GM12872 (cell line): ENCODE measurements at regions not wholly inside any gene's neighbourhood (a gene's known extent, or its start where the extent isn't known, plus 50 kb on each side); places are given as distances from the start of the nearest gene placed in this dataset.

Experiments
- TF ChIP-seq, protein P1 (sequence below): IDR thresholded peaks from 3 replicates; pipeline ENCODE4 v1.5.1; 2011; ENCODE audit warnings: low read depth, mild to moderate bottlenecking, low read length, moderate library complexity; ENCODE audit not compliant: insufficient read depth

DNA sequence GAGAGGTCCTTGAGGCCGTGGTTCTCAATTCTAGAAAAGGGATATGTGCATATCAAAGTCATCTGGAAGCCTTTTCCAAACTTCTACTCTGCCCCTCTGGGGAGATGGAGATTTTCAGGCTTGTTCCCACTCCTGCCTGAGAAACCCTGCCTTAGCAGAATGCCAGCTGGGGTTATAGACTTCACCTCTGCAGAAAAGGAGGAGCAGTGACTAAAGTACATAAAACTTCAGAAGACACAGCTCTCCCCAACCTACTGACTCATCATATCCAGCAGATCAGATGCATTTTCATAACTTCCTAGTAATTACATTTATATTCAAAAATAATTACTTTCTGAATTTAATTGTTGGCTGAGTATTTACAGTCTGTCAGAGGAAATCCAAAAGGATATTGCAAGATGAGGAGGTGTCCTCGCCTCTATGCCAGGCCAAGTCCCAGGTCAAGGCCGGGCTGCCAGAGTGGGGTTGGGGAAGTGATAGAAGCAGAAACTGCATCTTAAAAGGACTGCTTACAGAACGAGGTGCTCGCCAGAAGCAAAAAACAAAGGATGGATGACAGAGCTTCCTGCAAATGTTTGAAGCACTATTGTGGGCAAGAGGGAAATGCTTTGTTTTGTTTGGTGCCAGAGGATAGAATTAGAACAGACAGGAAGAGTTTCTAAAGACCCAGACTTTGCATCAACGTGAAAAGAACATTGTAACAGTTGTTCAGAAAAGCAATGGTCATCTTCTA, 75.6 kb upstream of the APCDD1 start:
- TF ChIP-seq, protein P1, sequence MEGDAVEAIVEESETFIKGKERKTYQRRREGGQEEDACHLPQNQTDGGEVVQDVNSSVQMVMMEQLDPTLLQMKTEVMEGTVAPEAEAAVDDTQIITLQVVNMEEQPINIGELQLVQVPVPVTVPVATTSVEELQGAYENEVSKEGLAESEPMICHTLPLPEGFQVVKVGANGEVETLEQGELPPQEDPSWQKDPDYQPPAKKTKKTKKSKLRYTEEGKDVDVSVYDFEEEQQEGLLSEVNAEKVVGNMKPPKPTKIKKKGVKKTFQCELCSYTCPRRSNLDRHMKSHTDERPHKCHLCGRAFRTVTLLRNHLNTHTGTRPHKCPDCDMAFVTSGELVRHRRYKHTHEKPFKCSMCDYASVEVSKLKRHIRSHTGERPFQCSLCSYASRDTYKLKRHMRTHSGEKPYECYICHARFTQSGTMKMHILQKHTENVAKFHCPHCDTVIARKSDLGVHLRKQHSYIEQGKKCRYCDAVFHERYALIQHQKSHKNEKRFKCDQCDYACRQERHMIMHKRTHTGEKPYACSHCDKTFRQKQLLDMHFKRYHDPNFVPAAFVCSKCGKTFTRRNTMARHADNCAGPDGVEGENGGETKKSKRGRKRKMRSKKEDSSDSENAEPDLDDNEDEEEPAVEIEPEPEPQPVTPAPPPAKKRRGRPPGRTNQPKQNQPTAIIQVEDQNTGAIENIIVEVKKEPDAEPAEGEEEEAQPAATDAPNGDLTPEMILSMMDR = no peak

DNA sequence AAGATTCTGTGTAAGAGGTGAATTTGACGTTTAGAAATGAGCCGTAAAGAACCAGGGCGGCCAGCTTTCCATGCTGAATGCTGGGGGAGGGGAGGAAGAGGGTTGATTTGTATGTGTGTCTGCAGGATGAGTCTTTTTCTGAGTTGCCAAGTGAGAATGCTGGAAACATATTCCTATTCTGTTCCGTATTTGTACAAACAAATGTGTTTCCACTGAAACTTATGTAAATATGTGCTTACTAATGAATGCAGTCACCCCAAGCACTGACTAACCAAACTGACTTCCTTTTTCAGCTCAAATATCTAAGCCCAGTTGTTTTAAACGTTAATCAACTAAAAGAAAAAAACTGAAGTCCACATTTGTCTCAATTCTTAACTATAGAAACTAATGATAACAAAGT, 74.9 kb upstream of the APCDD1 start:
- TF ChIP-seq, protein P1 = no peak

DNA sequence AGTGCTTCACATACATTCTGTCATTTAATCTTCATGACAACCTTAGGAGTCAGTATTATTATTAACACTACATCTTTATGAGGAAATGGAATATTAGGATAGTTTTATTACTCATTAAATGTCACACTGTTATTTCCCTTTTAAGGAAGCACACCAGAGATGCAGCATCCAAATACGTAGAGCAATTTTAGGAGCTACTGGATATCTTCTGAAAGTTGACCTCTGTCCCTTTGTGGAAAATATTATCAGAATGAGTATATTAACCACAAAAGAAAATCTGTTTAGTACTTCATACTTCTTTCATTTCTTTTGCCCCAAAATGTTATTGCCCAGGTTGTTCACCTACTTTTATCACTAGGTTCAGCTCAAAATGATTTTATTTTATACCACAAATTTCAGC, 72.9 kb upstream of the APCDD1 start:
- TF ChIP-seq, protein P1 = no peak

DNA sequence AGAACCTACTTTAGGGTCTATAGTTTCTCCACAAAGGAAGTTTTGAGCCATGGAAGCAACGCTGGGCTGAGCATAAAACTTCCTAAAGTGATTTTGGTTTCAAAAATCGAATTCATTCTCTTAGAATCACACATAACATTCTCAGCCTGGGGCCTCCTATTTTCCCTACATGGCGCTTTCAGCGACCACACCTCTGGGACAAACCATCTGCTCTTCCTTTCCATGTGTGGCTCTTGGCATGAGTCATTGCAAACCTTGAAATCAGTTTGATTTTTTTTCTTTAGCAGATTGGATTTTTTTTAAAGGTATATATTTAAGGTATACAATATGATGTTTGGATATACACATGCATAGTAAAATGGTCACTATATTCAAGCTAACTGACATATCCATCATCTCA, 72.5 kb upstream of the APCDD1 start:
- TF ChIP-seq, protein P1 = no peak

DNA sequence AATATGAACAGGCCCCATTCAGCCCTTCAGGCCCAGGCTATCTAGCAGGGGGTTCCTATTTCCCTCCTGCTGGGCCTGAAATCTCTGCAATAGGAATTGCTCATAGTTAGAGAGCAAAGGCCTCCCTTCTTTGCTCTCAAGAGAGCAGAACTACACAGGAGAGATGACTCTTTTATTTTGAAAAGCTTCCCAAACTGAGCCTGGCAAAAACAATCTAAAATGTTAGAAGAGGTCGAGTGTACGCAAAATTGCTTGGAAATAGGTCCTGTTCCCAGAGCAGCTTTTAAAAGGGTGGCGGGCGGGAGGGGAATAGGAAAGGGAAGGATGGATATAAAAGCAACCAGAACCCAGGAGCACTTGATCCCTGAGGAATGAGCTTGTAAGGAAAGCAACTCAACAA, 68.4 kb upstream of the APCDD1 start:
- TF ChIP-seq, protein P1 = no peak

DNA sequence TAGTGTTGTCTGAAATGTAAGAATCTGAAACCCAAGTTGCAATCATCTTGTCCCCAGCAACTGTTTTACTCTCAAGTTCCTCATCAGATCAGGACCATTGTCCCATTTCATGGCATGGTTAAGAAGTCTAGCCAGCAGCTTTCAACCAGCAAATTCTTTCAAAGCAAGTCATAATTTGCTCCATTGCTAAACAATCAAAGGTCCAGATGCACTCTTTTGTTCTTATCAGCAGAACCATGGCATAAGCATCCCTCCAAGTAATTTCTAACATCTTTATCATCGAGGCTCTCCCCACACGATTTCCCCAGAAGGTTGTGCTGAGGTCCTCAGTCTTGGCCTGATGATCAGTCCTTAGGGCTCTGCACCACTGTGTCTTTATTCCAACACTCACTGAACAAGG, 67.5 kb upstream of the APCDD1 start:
- TF ChIP-seq, protein P1 = no peak

DNA sequence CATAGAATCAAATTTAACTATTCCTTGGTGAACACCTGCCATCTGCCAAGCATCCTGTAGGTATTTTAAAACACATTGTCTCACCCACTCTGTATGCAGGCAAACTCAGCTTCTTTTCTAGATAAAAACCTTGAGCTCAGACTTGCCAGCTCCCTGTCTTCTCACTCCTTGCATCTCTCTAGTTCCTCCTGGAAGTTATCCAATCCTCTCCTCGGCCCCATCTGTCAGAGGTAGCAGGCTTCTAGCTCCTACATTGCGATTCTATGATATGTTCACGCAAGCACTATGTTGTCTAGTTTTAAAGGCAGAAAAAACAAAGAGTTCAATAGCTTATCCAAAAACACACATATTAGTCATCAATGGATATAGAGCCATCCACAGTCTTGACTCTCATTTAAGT, 67.0 kb upstream of the APCDD1 start:
- TF ChIP-seq, protein P1 = no peak
